OCI-LY7 (cell line): ENCODE measurements at regions not wholly inside any gene's neighbourhood (a gene's known extent, or its start where the extent isn't known, plus 50 kb on each side); places are given as distances from the start of the nearest gene placed in this dataset.

Experiments
- CTCF ChIP-seq: fragments of 200-600 bp; sonication (generic); conservative IDR thresholded peaks from 2 replicates; pipeline ENCODE4 v1.5.1; 2014; ENCODE audit warnings: mild to moderate bottlenecking, antibody characterized with exemption, low read length, moderate library complexity, mixed read lengths
- EZH2phosphoT487 ChIP-seq: fragments of 200-600 bp; sonication (generic); IDR thresholded peaks from 2 replicates; pipeline ENCODE4 v1.6.1; 2018; ENCODE audit warnings: low read depth, borderline replicate concordance, mild to moderate bottlenecking, mixed run types, antibody characterized with exemption, low read length, moderate library complexity, mixed read lengths

- peak; percentile 92 for TF ChIP-seq CTCF
- no peak for TF ChIP-seq EZH2phosphoT487
Observed at GRCh38 chr14:87615822-87616679, 376.9 kb downstream of the GALC start.
